Cardiac fibroblast (primary cell): ENCODE measurements at regions not wholly inside any gene's neighbourhood (a gene's known extent, or its start where the extent isn't known, plus 50 kb on each side); places are given as distances from the start of the nearest gene placed in this dataset.

Experiments used
- DNase-seq, 2 donors: peaks; one replicate each; pipeline versions ENCODE4 v3.0.0 to v3.0.0-alpha.2; 2010; ENCODE audit warnings: low read depth in 2 of 2
- H3K4me3 ChIP-seq, 2 donors: replicated peaks in 1 of 2; 1 replicate in 1 of 2; 2 replicates in 1 of 2; pipeline ENCODE4 v1.5.1; 2011; ENCODE audit warnings: low read depth in 2 of 2, low read length in 2 of 2, mild to moderate bottlenecking in 2 of 2, moderate library complexity in 1 of 2
- CTCF ChIP-seq: IDR thresholded peaks from one replicate; pipeline ENCODE4 v1.5.1; 2011; ENCODE audit warnings: low read depth, mild to moderate bottlenecking, low read length, inconsistent platforms

DNA sequence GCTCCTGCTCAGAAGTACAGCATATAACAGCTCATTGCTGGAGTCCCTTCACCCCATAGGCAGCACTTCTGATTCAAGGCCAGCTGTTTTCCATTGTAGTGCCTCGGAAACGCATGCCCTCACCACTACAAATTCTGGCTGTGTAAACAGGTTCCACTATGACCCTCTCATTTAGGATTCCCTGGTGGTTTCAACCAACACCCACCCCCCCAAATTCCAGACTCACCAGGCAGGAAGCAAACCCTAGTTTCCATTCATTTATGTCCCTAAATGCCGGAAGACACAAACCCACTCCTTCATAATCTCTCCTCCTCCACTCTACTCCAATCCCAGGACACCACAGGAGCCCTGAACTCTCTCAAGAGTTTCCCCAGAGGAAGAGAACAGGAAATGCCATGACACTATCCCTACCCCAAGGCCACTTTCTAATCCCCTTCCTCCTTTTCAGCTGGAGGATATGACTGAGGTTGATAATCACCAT, 75.9 kb upstream of the TMPO start:
- peak; percentile 78 to 86 for DNase-seq

GRCh38 chr12:98439981-98440581, 75.3 kb upstream of the TMPO start:
- H3K4me3 ChIP-seq = no peak overlapping the region
- DNase-seq = peak; percentile 98
- no peak for TF ChIP-seq CTCF

More for the DNA sequence above, 75.9 kb upstream of the TMPO start:
- no peak overlapping the region for H3K4me3 ChIP-seq
- no peak for TF ChIP-seq CTCF

GRCh38 chr12:98446060-98446459, 69.3 kb upstream of the TMPO start:
- no peak overlapping the region for H3K4me3 ChIP-seq
- DNase-seq = no peak
- no peak for TF ChIP-seq CTCF

GRCh38 chr12:98446682-98447081, 68.7 kb upstream of the TMPO start:
- no peak overlapping the region for H3K4me3 ChIP-seq
- no peak for TF ChIP-seq CTCF
- DNase-seq = peak; percentile 72 to 83

DNA sequence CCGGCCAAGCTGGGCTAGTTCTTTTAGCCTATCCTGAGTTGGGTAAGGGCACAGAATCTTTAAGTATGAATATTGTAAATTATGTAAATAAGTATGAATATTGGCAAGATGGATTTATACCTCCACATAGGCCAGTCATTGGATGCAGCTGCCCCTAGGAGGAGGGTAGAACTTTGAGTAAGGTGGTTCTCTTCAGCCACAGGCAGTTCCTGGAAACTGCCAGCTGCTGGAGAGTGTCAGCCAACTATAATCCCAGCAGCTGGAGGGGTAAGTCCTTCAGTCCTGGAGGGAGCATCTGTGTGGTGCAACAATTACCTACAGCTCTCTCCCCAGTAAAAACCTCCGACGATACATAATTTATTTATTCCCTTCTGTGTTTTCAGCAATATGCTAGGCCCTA, 65.8 kb upstream of the TMPO start:
- DNase-seq = no peak
- no peak for TF ChIP-seq CTCF
- no peak overlapping the region for H3K4me3 ChIP-seq

DNA sequence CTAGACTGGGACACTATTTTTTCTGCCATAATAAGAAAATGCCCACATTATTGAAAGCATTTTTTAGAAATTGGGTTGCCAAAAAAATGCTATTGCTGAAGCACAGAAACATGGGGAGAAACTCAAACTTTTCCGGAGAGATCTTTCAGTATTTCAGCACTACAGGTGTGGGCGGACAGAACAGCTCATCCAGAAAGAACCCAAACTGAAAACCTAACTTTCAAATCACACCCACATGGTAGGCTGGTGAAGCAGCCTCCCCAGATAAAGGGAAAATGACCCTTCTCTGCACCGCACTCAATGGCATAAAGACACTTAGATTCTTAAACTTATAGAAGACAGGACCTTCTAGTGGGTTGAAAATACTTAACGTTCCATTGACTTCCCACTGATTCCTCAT, 62.3 kb upstream of the TMPO start:
- H3K4me3 ChIP-seq = no peak overlapping the region
- no peak for DNase-seq
- TF ChIP-seq CTCF = no peak

DNA sequence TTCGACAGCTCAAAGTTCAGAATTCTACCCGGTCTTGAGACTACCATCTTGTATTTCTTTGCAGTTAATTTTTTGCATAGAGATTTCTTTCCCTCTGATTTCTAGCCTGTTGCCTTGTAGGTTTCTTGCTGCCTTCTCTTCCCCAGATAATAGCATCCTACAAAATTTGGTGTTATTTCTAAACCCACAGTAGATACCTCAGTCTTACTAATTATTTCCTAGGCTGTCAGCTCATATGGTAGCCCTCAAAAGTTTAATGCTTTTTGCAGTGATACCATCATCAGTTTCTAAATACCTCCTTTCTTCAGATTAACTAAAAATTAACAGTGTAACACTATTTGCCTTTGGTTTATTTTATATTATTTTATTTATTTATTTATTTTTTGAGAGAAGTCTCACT, 61.9 kb upstream of the TMPO start:
- no peak for TF ChIP-seq CTCF
- no peak for DNase-seq
- H3K4me3 ChIP-seq = no peak overlapping the region
